Heart left ventricle (tissue), 16 donors: ENCODE measurements at regions not wholly inside any gene's neighbourhood (a gene's known extent, or its start where the extent isn't known, plus 50 kb on each side); places are given as distances from the start of the nearest gene placed in this dataset.
A peak's percentile ranks its signal among the peaks of the same experiment; 100 is the strongest.

Source experiments
- ATAC-seq, 4 donors: fragments of 200-7000 bp; cut with Tn5 transposase; one replicate each; pipeline ENCODE4 v1.9.1; 2020 to 2022; ENCODE audit warnings: moderate library complexity in 4 of 4, mild to moderate bottlenecking in 3 of 4, moderate number of reproducible peaks in 1 of 4
- DNase-seq, 5 donors: peaks; one replicate each; pipeline ENCODE4 v3.0.0-alpha.2; 2020
- H3K27ac ChIP-seq, 12 donors: fragments of 200-600 bp; sonication (generic) in 4 of 12; one replicate each; pipeline versions ENCODE4 v1.5.0 to v1.8.0; 2016 to 2022; ENCODE audit warnings: mild to moderate bottlenecking in 2 of 12
- H3K27me3 ChIP-seq, 9 donors: fragments of 200-600 bp; sonication (generic) in 2 of 9; one replicate each; pipeline versions ENCODE4 v1.5.1 to v1.8.0; 2016 to 2022; ENCODE audit warnings: mild to moderate bottlenecking in 3 of 9
- H3K36me3 ChIP-seq, 9 donors: fragments of 200-600 bp; sonication (generic) in 2 of 9; one replicate each; pipeline versions ENCODE4 v1.5.0 to v1.8.0; 2018 to 2022; ENCODE audit warnings: mild to moderate bottlenecking in 2 of 9
- H3K4me1 ChIP-seq, 12 donors: fragments of 200-600 bp; sonication (generic) in 4 of 12; one replicate each; pipeline versions ENCODE4 v1.5.0 to v1.8.0; 2016 to 2022; ENCODE audit warnings: mild to moderate bottlenecking in 3 of 12
- H3K4me3 ChIP-seq, 12 donors: fragments of 200-600 bp; sonication (generic) in 4 of 12; one replicate each; pipeline versions ENCODE4 v1.5.0 to v1.8.0; 2017 to 2022; ENCODE audit warnings: mild to moderate bottlenecking in 9 of 12, moderate library complexity in 4 of 12
- H3K9me3 ChIP-seq, 12 donors: fragments of 200-600 bp; sonication (generic) in 4 of 12; one replicate each; pipeline versions ENCODE4 v1.5.0 to v1.8.0; 2016 to 2022; ENCODE audit warnings: mild to moderate bottlenecking in 1 of 12
- CTCF ChIP-seq, 12 donors: fragments of 200-600 bp; sonication (generic) in 4 of 12; IDR thresholded peaks; one replicate each; pipeline versions ENCODE4 v1.5.0 to v1.8.0; 2018 to 2022; ENCODE audit warnings: antibody characterized with exemption in 12 of 12, mild to moderate bottlenecking in 5 of 12
- POLR2A ChIP-seq, 2 donors: fragments of 450-650 bp; IDR thresholded peaks; one replicate each; pipeline ENCODE4 v1.6.1; 2017; ENCODE audit warnings: antibody characterized with exemption in 2 of 2, mild to moderate bottlenecking in 2 of 2, moderate library complexity in 2 of 2
- WGBS, 4 donors: extraction: QIAGEN DNeasy Blood & Tissue Kit in 2 of 4; methylation state at CpG; one replicate each; pipeline versions ENCODE4 v1.1.5 to v1.1.7; 2013 to 2018; 5-methylcytosine and 5-hydroxymethylcytosine counted together
- intact Hi-C, 10 donors: fragments of 100-400 bp; cut with DNase I; formaldehyde crosslinking; loops; one replicate each; pipeline versions ENCODE4 v1.11.1 to v1.14.2; 2022
- donor health status: ischemic (EF 13 %, LVEDD 7.1; RV severe dilation, severe dysfunction).
- donor health status: healthy with polysubstance abuse.
- donor health status: DM: no; HTN: yes; CAD: no.
- donor health status: DM: no; HTN: no; CAD: no.
- donor health status: ischemic (EF 25% LVEDD 6.9; RV normal size, moderate dysfunction).
- donor health status: ischemic (EF 25% LVEDD 5.7; RV mildly dilated, moderate dysfunction).
- donor health status: healthy.
- donor health status: DM: yes; HTN: yes; CAD: no.
- donor health status: ischemic (EF 35%, LVEDD 5.7; RV mildly dilated, moderate dysfunction).
- donor health status: nonischemic (EF 11% LVEDD 7.7; RV severe dilation, severe dysfunction).
- donor health status: DM: yes; HTN: yes; CAD: no.
- donor health status: PGD.
- donor health status: ischemic (EF 29% LVEDD 5.4; RV normal size, mild dysfunction).
- donor health status: nonischemic (EF 23%, LVEDD 6.1; RV moderate dilation, normal function).

GRCh38 chr11:122205036-122205435 lies 89.0 kb upstream of the BLID start:
- intact Hi-C loops, result loop anchor here in 6 of 10 donors (5.0 to 10.0 kb wide), 3 partner anchors 100 to 180 kb away; no protein-coding TSS in a partner anchor
- WGBS, 4 donors, result 64 to 78% (median 70%) methylated on average over 5 of the region's 5 CpGs
- Histone ChIP-seq H3K4me1 (peaks cover 0 to 72% (median 40%) of the 10 kb centered on the region in 12 donors), H3K36me3 (no peaks in the 10 kb centered on the region), H3K9me3 (no peaks in the 10 kb centered on the region), H3K27ac (no peak overlapping the region), H3K4me3 (no peak overlapping the region), H3K27me3 (no peaks in the 10 kb centered on the region)
- DNase-seq (no peak), ATAC-seq (no peak)
- no peak for TF ChIP-seq CTCF (IDR thresholded peaks at IDR 0.05)
- TF ChIP-seq POLR2A (IDR thresholded peaks at IDR 0.05), result no peak

GRCh38 chr11:122204206-122204605 lies 88.2 kb upstream of the BLID start:
- TF ChIP-seq POLR2A (IDR thresholded peaks at IDR 0.05), result no peak
- no peak for TF ChIP-seq CTCF (IDR thresholded peaks at IDR 0.05)
- 64 to 87% (median 85%) methylated on average over 5 of the region's 5 CpGs for WGBS, 4 donors
- H3K36me3 ChIP-seq, result no peaks in the 10 kb centered on the region
- peaks cover 0 to 71% (median 38%) of the 10 kb centered on the region in 12 donors for H3K4me1 ChIP-seq
- H3K9me3 ChIP-seq, result no peaks in the 10 kb centered on the region
- ATAC-seq (peak in 1 of 4 donors; percentile 3), DNase-seq (no peak)
- no peak overlapping the region for H3K4me3 ChIP-seq
- no peak overlapping the region for H3K27ac ChIP-seq
- no peaks in the 10 kb centered on the region for H3K27me3 ChIP-seq
- intact Hi-C loops, result loop anchor here (5.0 to 10.0 kb wide), 6 partner anchors 97 to 547 kb away; no protein-coding TSS in a partner anchor

- 16 to 23% (median 17%) methylated on average over 17 to 19 of the region's 19 CpGs for WGBS, 4 donors
- Histone ChIP-seq H3K36me3 (no peaks in the 10 kb centered on the region), H3K4me3 (peak overlapping the region in 10 of 12 donors; percentile 15 to 59 (median 40)), H3K9me3 (no peaks in the 10 kb centered on the region), H3K4me1 (peaks cover 0 to 64% (median 27%) of the 10 kb centered on the region in 12 donors), H3K27ac (peak overlapping the region in 6 of 12 donors; percentile 32 to 50 (median 44)), H3K27me3 (no peaks in the 10 kb centered on the region)
- DNase-seq, result peak; percentile 63 to 84 (median 66)
- intact Hi-C loops, result loop anchor here (1.0 to 10.0 kb wide), 12 partner anchors 96 to 548 kb away; no protein-coding TSS in a partner anchor
- no peak for TF ChIP-seq POLR2A (IDR thresholded peaks at IDR 0.05)
- peak; percentile 93 to 100 (median 97) for TF ChIP-seq CTCF (IDR thresholded peaks at IDR 0.05)
- ATAC-seq, result peak; percentile 65 to 89 (median 85)
Measured at GRCh38 chr11:122202951-122203456, 87.0 kb upstream of the BLID start.

- peaks cover 0 to 64% (median 22%) of the 10 kb centered on the region in 12 donors for H3K4me1 ChIP-seq
- TF ChIP-seq CTCF (IDR thresholded peaks at IDR 0.05), result no peak
- TF ChIP-seq POLR2A (IDR thresholded peaks at IDR 0.05), result no peak
- H3K27ac ChIP-seq, result peak overlapping the region in 8 of 12 donors; percentile 6 to 50 (median 38)
- no peaks in the 10 kb centered on the region for H3K36me3 ChIP-seq
- intact Hi-C loops, result loop anchor here (1.0 to 10.0 kb wide), 11 partner anchors 95 to 548 kb away; no protein-coding TSS in a partner anchor
- no peaks in the 10 kb centered on the region for H3K9me3 ChIP-seq
- DNase-seq, result peak in 3 of 5 donors; percentile 33 to 54 (median 35)
- H3K27me3 ChIP-seq, result no peaks in the 10 kb centered on the region
- peak overlapping the region in 10 of 12 donors; percentile 15 to 59 (median 40) for H3K4me3 ChIP-seq
- ATAC-seq, result peak; percentile 21 to 70 (median 37)
- 46 to 57% (median 49%) methylated on average over 16 of the region's 16 CpGs for WGBS, 4 donors
Measured at GRCh38 chr11:122202161-122202950, 86.3 kb upstream of the BLID start.
